ENCODE measurements at regions not wholly inside any gene's neighbourhood (a gene's known extent, or its start where the extent isn't known, plus 50 kb on each side); places are given as distances from the start of the nearest gene placed in this dataset.

- Histone ChIP-seq H3K9me3 (ENCODE audit: insufficient read depth in 2 of 2, low read depth in 1 of 2, low read length in 1 of 2) (no peaks in the 10 kb centered on the region), H3K79me2 (ENCODE audit: control insufficient read depth in 1 of 2, insufficient read depth in 2 of 2, low read length in 2 of 2) (no peaks in the 10 kb centered on the region), H2BK12ac (ENCODE audit: low read depth, low read length) (no peak overlapping the region), H3K4ac (replicated peaks; ENCODE audit: insufficient read length, low read depth, low read length) (no peak overlapping the region), H3K4me2 (ENCODE audit: insufficient read depth in 1 of 2, low read depth in 2 of 2, low read length in 2 of 2) (no peak overlapping the region), H2BK15ac (ENCODE audit: low read length) (no peak overlapping the region), H3K27me3 (replicated peaks in 1 of 4; ENCODE audit: control insufficient read depth in 3 of 4, extremely low read depth in 1 of 4, insufficient read depth in 3 of 4, low read length in 3 of 4) (no peaks in the 10 kb centered on the region), H4K20me1 (replicated peaks in 1 of 2; ENCODE audit: control insufficient read depth in 1 of 2, insufficient read depth in 2 of 2, low read length in 2 of 2) (no peaks in the 10 kb centered on the region), H2BK20ac (ENCODE audit: low read length) (no peak overlapping the region), H3K27ac (ENCODE audit: low read depth, low read length) (no peak overlapping the region), H3K36me3 (ENCODE audit: control insufficient read depth in 2 of 4, insufficient read depth in 4 of 4, low read length in 3 of 4) (no peaks in the 10 kb centered on the region), H2BK120ac (replicated peaks; ENCODE audit: low read depth, low read length) (no peak overlapping the region), H2BK5ac (ENCODE audit: low read depth, low read length) (no peak overlapping the region), H3K4me3 (ENCODE audit: extremely low read depth in 1 of 4, insufficient read depth in 2 of 4, low read depth in 3 of 4, low read length in 4 of 4) (no peak overlapping the region), H2AK5ac (ENCODE audit: low read depth, low read length) (no peak overlapping the region), H4K5ac (ENCODE audit: insufficient read length, low read depth, low read length) (no peak overlapping the region), H4K91ac (replicated peaks; ENCODE audit: insufficient read length, low read length) (no peak overlapping the region), H2AFZ (ENCODE audit: low read length) (peak overlapping the region; percentile 59; the same call in 1 of the 2 replicates), H3K4me1 (replicated peaks in 1 of 4; ENCODE audit: control insufficient read depth in 3 of 4, insufficient read depth in 4 of 4, low read length in 3 of 4) (no peaks in the 10 kb centered on the region), H3K18ac (ENCODE audit: extremely low read depth, low read length) (no peak overlapping the region), H3K79me1 (ENCODE audit: low read depth, low read length) (no peaks in the 10 kb centered on the region), H4K8ac (ENCODE audit: extremely low read depth, insufficient read depth, low read length) (no peak overlapping the region), H3K56ac (replicated peaks; ENCODE audit: insufficient read length, low read depth, low read length) (no peak overlapping the region), H3K23me2 (ENCODE audit: low read depth, low read length) (no peaks in the 10 kb centered on the region), H3K9ac (replicated peaks in 1 of 4; ENCODE audit: extremely low read depth in 1 of 4, low read depth in 3 of 4, low read length in 3 of 4) (no peak overlapping the region), H3K23ac (ENCODE audit: insufficient read length) (no peak overlapping the region), H3K14ac (ENCODE audit: insufficient read length) (no peak overlapping the region)
- ChIA-PET POLR2A (ENCODE audit: partially characterized antibody) (interaction anchor here (0.6 kb wide), 1 partner anchor 142 kb away, joined by 3 read pairs; no protein-coding TSS in a partner anchor), CTCF (ENCODE audit: partially characterized antibody) (interaction anchor here (0.6 kb wide), 1 partner anchor 16 kb away, joined by 3 read pairs; no protein-coding TSS in a partner anchor)
- 84% methylated on average over 7 of the region's 7 CpGs; no CpG with 5 or more reads in 1 of the 2 experiments for whole genome bisulfite sequencing, 2 experiments (ENCODE audit: extremely low coverage in 1 of 2, insufficient coverage in 1 of 2, insufficient read length in 1 of 2, insufficient replicate concordance in 2 of 2, low coverage in 1 of 2, low lambda C conversion rate in 2 of 2, missing lambda C conversion rate in 1 of 2)
- FAIRE-seq (no peak), DNase-seq (ENCODE audit: low read depth in 1 of 2, low spot score in 2 of 2) (no peak)
- TF ChIP-seq KDM1A (IDR thresholded peaks at IDR 0.05; ENCODE audit: borderline replicate concordance, low read length) (no peak), NRF1 (IDR thresholded peaks at IDR 0.05; ENCODE audit: low read depth, low read length) (no peak), MAFK (IDR thresholded peaks at IDR 0.05; ENCODE audit: low read depth, low read length) (no peak), FOSL1 (IDR thresholded peaks at IDR 0.05; ENCODE audit: insufficient read depth, low read depth, low read length) (no peak), CTCF (IDR thresholded peaks at IDR 0.05; ENCODE audit: control extremely low read depth in 1 of 3, insufficient read depth in 1 of 3, low read depth in 1 of 3, low read length in 3 of 3) (no peak), RBBP5 (IDR thresholded peaks at IDR 0.05; ENCODE audit: borderline replicate concordance, low read depth, low read length) (no peak), TAF7 (optimal IDR thresholded peaks at IDR 0.05; ENCODE audit: borderline replicate concordance, low read depth, low read length) (no peak), SUZ12 (IDR thresholded peaks at IDR 0.05; ENCODE audit: low read length) (no peak)
Measured at GRCh38 chr6:109243863-109244825, 138.1 kb downstream of the CD164 start.
